Osteoblast (primary cell): ENCODE measurements at regions not wholly inside any gene's neighbourhood (a gene's known extent, or its start where the extent isn't known, plus 50 kb on each side); places are given as distances from the start of the nearest gene placed in this dataset.
"Not testable (repeated sequence)": the region's sequence is repeated elsewhere in the genome, so short reads cannot be mapped to it uniquely, and the experiment has no call there.

Experiments used
- DNase-seq: peaks from one replicate; pipeline ENCODE4 v3.0.0; 2011; ENCODE audit warnings: low spot score, mixed read lengths; ENCODE audit not compliant: insufficient read length; ENCODE audit errors: missing footprints
- H2AFZ ChIP-seq: 2 replicates; pipeline ENCODE4 v1.6.0; 2011; ENCODE audit warnings: mild to moderate bottlenecking, low read length
- H3K27ac ChIP-seq: 2 replicates; pipeline ENCODE4 v1.5.1; 2011; ENCODE audit warnings: mild to moderate bottlenecking, low read depth, low read length, moderate library complexity
- H3K27me3 ChIP-seq: 2 replicates; pipeline ENCODE4 v1.6.0; 2012; ENCODE audit warnings: mild to moderate bottlenecking, control low read depth, inconsistent platforms, low read length, moderate library complexity; ENCODE audit not compliant: insufficient read depth
- H3K36me3 ChIP-seq: 2 replicates; pipeline ENCODE4 v1.5.1; 2011; ENCODE audit warnings: mild to moderate bottlenecking, low read length, control low read depth, moderate library complexity; ENCODE audit not compliant: insufficient read depth
- H3K4me1 ChIP-seq: 2 replicates; pipeline ENCODE4 v1.5.1; 2011; ENCODE audit warnings: mild to moderate bottlenecking, low read length, control low read depth, moderate library complexity; ENCODE audit not compliant: insufficient read depth
- H3K4me2 ChIP-seq: 2 replicates; pipeline ENCODE4 v1.6.0; 2011; ENCODE audit warnings: mild to moderate bottlenecking, low read length; ENCODE audit not compliant: insufficient read depth
- H3K4me3 ChIP-seq: fragments of 200-600 bp; sonication (generic); 3 replicates; pipeline ENCODE4 v1.5.1; 2012; ENCODE audit warnings: mild to moderate bottlenecking, low read length, inconsistent platforms; ENCODE audit not compliant: insufficient read depth
- H3K79me2 ChIP-seq: 2 replicates; pipeline ENCODE4 v1.6.0; 2012; ENCODE audit warnings: mild to moderate bottlenecking, low read length, control low read depth, inconsistent platforms; ENCODE audit not compliant: insufficient read depth
- H3K9me3 ChIP-seq: 2 replicates; pipeline ENCODE4 v1.5.1; 2011; ENCODE audit warnings: low read depth, low read length, control low read depth
- H4K20me1 ChIP-seq: 2 replicates; pipeline ENCODE4 v1.6.0; 2012; ENCODE audit warnings: mild to moderate bottlenecking, low read length, control low read depth; ENCODE audit not compliant: insufficient read depth
- CTCF ChIP-seq: IDR thresholded peaks from 2 replicates; pipeline ENCODE4 v1.5.1; 2011; ENCODE audit warnings: mild to moderate bottlenecking, low read depth, low read length, moderate library complexity; ENCODE audit errors: extremely low read depth

GRCh38 chr2:22076454-22076853, 952.7 kb downstream of the TDRD15 start:
- no peak for DNase-seq
- Histone ChIP-seq H2AFZ (no peak overlapping the region), H3K36me3 (no peaks in the 10 kb centered on the region), H3K4me2 (no peak overlapping the region), H3K27me3 (no peaks in the 10 kb centered on the region), H3K27ac (no peak overlapping the region), H3K9me3 (no peaks in the 10 kb centered on the region), H3K79me2 (no peaks in the 10 kb centered on the region), H3K4me1 (no peaks in the 10 kb centered on the region), H3K4me3 (no peak overlapping the region), H4K20me1 (no peaks in the 10 kb centered on the region)
- TF ChIP-seq CTCF = no peak

- Histone ChIP-seq H3K4me2 (no peak overlapping the region), H3K79me2 (no peaks in the 10 kb centered on the region), H3K27me3 (no peaks in the 10 kb centered on the region), H3K4me1 (no peaks in the 10 kb centered on the region), H3K4me3 (no peak overlapping the region), H3K27ac (no peak overlapping the region), H3K36me3 (no peaks in the 10 kb centered on the region), H2AFZ (no peak overlapping the region), H3K9me3 (no peaks in the 10 kb centered on the region), H4K20me1 (no peaks in the 10 kb centered on the region)
- no peak for TF ChIP-seq CTCF
- DNase-seq = no peak
These were observed 954.9 kb downstream of the TDRD15 start for GRCh38 chr2:22078701-22079100.

GRCh38 chr2:22079583-22079982, 955.8 kb downstream of the TDRD15 start:
- Histone ChIP-seq H3K4me1 (no peaks in the 10 kb centered on the region), H3K27ac (no peak overlapping the region), H3K27me3 (no peaks in the 10 kb centered on the region), H3K4me2 (no peak overlapping the region), H2AFZ (no peak overlapping the region), H3K36me3 (no peaks in the 10 kb centered on the region), H3K9me3 (no peaks in the 10 kb centered on the region), H3K4me3 (no peak overlapping the region), H3K79me2 (no peaks in the 10 kb centered on the region), H4K20me1 (no peaks in the 10 kb centered on the region)
- TF ChIP-seq CTCF = no peak
- DNase-seq = no peak

- no peaks in the 10 kb centered on the region for H3K36me3 ChIP-seq
- H3K4me3 ChIP-seq = no peak overlapping the region
- no peaks in the 10 kb centered on the region for H3K4me1 ChIP-seq
- no peak overlapping the region for H2AFZ ChIP-seq
- no peak for DNase-seq
- no peak overlapping the region for H3K27ac ChIP-seq
- H3K79me2 ChIP-seq = no peaks in the 10 kb centered on the region
- H3K4me2 ChIP-seq = no peak overlapping the region
- H3K9me3 ChIP-seq = no peaks in the 10 kb centered on the region
- no peaks in the 10 kb centered on the region for H3K27me3 ChIP-seq
- no peaks in the 10 kb centered on the region for H4K20me1 ChIP-seq
- no peak for TF ChIP-seq CTCF
These were observed 963.0 kb downstream of the TDRD15 start for GRCh38 chr2:22086726-22087125.

- H4K20me1 ChIP-seq, H3K79me2 ChIP-seq, H3K27me3 ChIP-seq, H3K4me2 ChIP-seq, H3K4me3 ChIP-seq, DNase-seq, H3K4me1 ChIP-seq, H3K36me3 ChIP-seq, H3K27ac ChIP-seq, H2AFZ ChIP-seq, H3K9me3 ChIP-seq: not testable (repeated sequence)
These were observed 979.8 kb downstream of the TDRD15 start for GRCh38 chr2:22103617-22104016.
